Lower leg skin (tissue), 4 donors: ENCODE measurements at regions not wholly inside any gene's neighbourhood (a gene's known extent, or its start where the extent isn't known, plus 50 kb on each side); places are given as distances from the start of the nearest gene placed in this dataset.
"Not testable (repeated sequence)": the region's sequence is repeated elsewhere in the genome, so short reads cannot be mapped to it uniquely, and the experiment has no call there.

Experiments
- DNase-seq, 2 donors: peaks; one replicate each; pipeline ENCODE4 v3.0.0-alpha.2; 2019; ENCODE audit warnings: low spot score in 2 of 2
- H3K4me3 ChIP-seq: fragments of 200-600 bp; sonication (generic); 2 replicates; pipeline ENCODE4 v1.5.1; 2017; ENCODE audit warnings: mild to moderate bottlenecking, low read depth; ENCODE audit not compliant: poor library complexity, severe bottlenecking
- CTCF ChIP-seq, 3 donors: fragments of 450-650 bp; IDR thresholded peaks; one replicate each; pipeline ENCODE4 v1.5.1; 2016; ENCODE audit warnings: antibody characterized with exemption in 3 of 3, mild to moderate bottlenecking in 3 of 3, moderate library complexity in 2 of 3
- POLR2A ChIP-seq, 2 donors: fragments of 450-650 bp; IDR thresholded peaks; one replicate each; pipeline ENCODE4 v1.6.1; 2016 to 2017; ENCODE audit warnings: antibody characterized with exemption in 2 of 2, mild to moderate bottlenecking in 1 of 2, moderate library complexity in 1 of 2
- WGBS, 2 donors: methylation state at CpG; one replicate each; pipeline ENCODE4 v1.1.5; 2018; 5-methylcytosine and 5-hydroxymethylcytosine counted together
- intact Hi-C: fragments of 100-400 bp; cut with DNase I; formaldehyde crosslinking; loops from one replicate; pipeline ENCODE4 v1.15.0; 2023; ENCODE audit warnings: low total_unique reads

GRCh38 chr14:97164021-97164420 is 366.8 kb downstream of the VRK1 start:
- no peak for TF ChIP-seq POLR2A (IDR thresholded peaks at IDR 0.05)
- intact Hi-C loops = no loop called here
- no peak for DNase-seq
- H3K4me3 ChIP-seq = no peak overlapping the region
- 25 to 37% methylated on average over 6 of the region's 6 CpGs for WGBS, 2 donors

- DNase-seq = no peak
- no peak for TF ChIP-seq POLR2A (IDR thresholded peaks at IDR 0.05)
- TF ChIP-seq CTCF (IDR thresholded peaks at IDR 0.05) = no peak
- no peak overlapping the region for H3K4me3 ChIP-seq
- intact Hi-C loops = no loop called here
- WGBS, 2 donors = 52 to 67% methylated on average over 7 of the region's 7 CpGs
These were observed 369.3 kb downstream of the VRK1 start for GRCh38 chr14:97166497-97166896.

- 89 to 96% methylated on average over 3 of the region's 3 CpGs for WGBS, 2 donors
- DNase-seq, H3K4me3 ChIP-seq, intact Hi-C loops: not testable (repeated sequence)
These were observed 370.4 kb downstream of the VRK1 start for GRCh38 chr14:97167577-97167976.

- DNase-seq = no peak
- intact Hi-C loops = no loop called here
- TF ChIP-seq POLR2A (IDR thresholded peaks at IDR 0.05) (no peak), CTCF (IDR thresholded peaks at IDR 0.05) (no peak)
- no peak overlapping the region for H3K4me3 ChIP-seq
- 90 to 94% methylated on average over 2 of the region's 2 CpGs for WGBS, 2 donors
These were observed 375.5 kb downstream of the VRK1 start for GRCh38 chr14:97172644-97173043.

GRCh38 chr14:97177016-97177415 is 379.8 kb downstream of the VRK1 start:
- intact Hi-C loops = no loop called here
- DNase-seq = no peak
- H3K4me3 ChIP-seq = no peak overlapping the region
- TF ChIP-seq POLR2A (IDR thresholded peaks at IDR 0.05) = no peak
- no peak for TF ChIP-seq CTCF (IDR thresholded peaks at IDR 0.05)
- 40 to 42% methylated on average over 6 of the region's 6 CpGs for whole genome bisulfite sequencing, 2 donors

- no peak for DNase-seq
- TF ChIP-seq CTCF (IDR thresholded peaks at IDR 0.05) (no peak), POLR2A (IDR thresholded peaks at IDR 0.05) (no peak)
- intact Hi-C loops = no loop called here
- no peak overlapping the region for H3K4me3 ChIP-seq
- 79 to 80% methylated on average over 5 of the region's 5 CpGs for WGBS, 2 donors
These were observed 380.5 kb downstream of the VRK1 start for GRCh38 chr14:97177635-97178034.

GRCh38 chr14:97178781-97179180 is 381.6 kb downstream of the VRK1 start:
- intact Hi-C loops = no loop called here
- 48 to 58% methylated on average over 5 of the region's 5 CpGs for WGBS, 2 donors
- no peak for TF ChIP-seq POLR2A (IDR thresholded peaks at IDR 0.05)
- no peak for DNase-seq
- no peak overlapping the region for H3K4me3 ChIP-seq
